Skeletal muscle tissue (tissue), 3 donors: ENCODE measurements at regions not wholly inside any gene's neighbourhood (a gene's known extent, or its start where the extent isn't known, plus 50 kb on each side); places are given as distances from the start of the nearest gene placed in this dataset.

Source experiments
- H3K27ac ChIP-seq: one replicate; pipeline ENCODE4 v1.7.0; 2013; ENCODE audit warnings: mild to moderate bottlenecking, low read depth, low read length, inconsistent platforms
- H3K27me3 ChIP-seq, 3 donors: one replicate each; pipeline ENCODE4 v1.7.0; 2013; ENCODE audit warnings: low read length in 3 of 3; ENCODE audit not compliant: control insufficient read depth in 3 of 3, insufficient read depth in 3 of 3
- H3K36me3 ChIP-seq, 3 donors: one replicate each; pipeline ENCODE4 v1.7.0; 2013; ENCODE audit warnings: low read length in 3 of 3; ENCODE audit not compliant: control insufficient read depth in 3 of 3, insufficient read depth in 3 of 3
- H3K4me1 ChIP-seq, 3 donors: one replicate each; pipeline ENCODE4 v1.7.0; 2013; ENCODE audit warnings: low read length in 3 of 3, mild to moderate bottlenecking in 3 of 3; ENCODE audit not compliant: control insufficient read depth in 3 of 3, insufficient read depth in 3 of 3
- H3K4me3 ChIP-seq, 3 donors: one replicate each; pipeline ENCODE4 v1.7.0; 2013; ENCODE audit warnings: low read length in 3 of 3
- H3K9ac ChIP-seq, 3 donors: one replicate each; pipeline ENCODE4 v1.7.0; 2013; ENCODE audit warnings: low read length in 3 of 3, mild to moderate bottlenecking in 3 of 3, moderate library complexity in 2 of 3, low read depth in 1 of 3
- H3K9me3 ChIP-seq, 3 donors: one replicate each; pipeline ENCODE4 v1.7.0; 2013; ENCODE audit warnings: low read length in 3 of 3; ENCODE audit not compliant: control insufficient read depth in 3 of 3
- donor health status: Osteomylitis.

- Histone ChIP-seq H3K27ac (no peak overlapping the region), H3K4me1 (no peaks in the 10 kb centered on the region), H3K4me3 (no peak overlapping the region), H3K36me3 (no peaks in the 10 kb centered on the region), H3K9ac (no peak overlapping the region), H3K27me3 (no peaks in the 10 kb centered on the region), H3K9me3 (peaks cover 0 to 2% (median 0%) of the 10 kb centered on the region in 3 donors)
Observed at GRCh38 chr10:2791774-2792443, 275.4 kb upstream of the PFKP start.

GRCh38 chr10:2790396-2791188 is 276.8 kb upstream of the PFKP start:
- H3K27me3 ChIP-seq = no peaks in the 10 kb centered on the region

GRCh38 chr10:2786251-2786650 is 281.1 kb upstream of the PFKP start:
- no peak overlapping the region for H3K4me3 ChIP-seq

More at GRCh38 chr10:2790396-2791188, 276.8 kb upstream of the PFKP start:
- peaks cover 0 to 2% (median 0%) of the 10 kb centered on the region in 3 donors for H3K9me3 ChIP-seq
- H3K4me3 ChIP-seq = no peak overlapping the region
- H3K9ac ChIP-seq = no peak overlapping the region
- no peaks in the 10 kb centered on the region for H3K4me1 ChIP-seq
- H3K27ac ChIP-seq = no peak overlapping the region
- H3K36me3 ChIP-seq = no peaks in the 10 kb centered on the region

GRCh38 chr10:2784766-2785165 is 282.6 kb upstream of the PFKP start:
- peaks cover 0 to 3% (median 0%) of the 10 kb centered on the region in 3 donors for H3K27me3 ChIP-seq
- H3K4me3 ChIP-seq = no peak overlapping the region
- no peaks in the 10 kb centered on the region for H3K36me3 ChIP-seq
- no peaks in the 10 kb centered on the region for H3K4me1 ChIP-seq
- no peak overlapping the region for H3K9ac ChIP-seq
- no peak overlapping the region for H3K27ac ChIP-seq
- H3K9me3 ChIP-seq = no peaks in the 10 kb centered on the region

More at GRCh38 chr10:2786251-2786650, 281.1 kb upstream of the PFKP start:
- Histone ChIP-seq H3K9me3 (no peaks in the 10 kb centered on the region), H3K36me3 (no peaks in the 10 kb centered on the region), H3K27me3 (peaks cover 0 to 3% (median 0%) of the 10 kb centered on the region in 3 donors), H3K9ac (no peak overlapping the region), H3K4me1 (no peaks in the 10 kb centered on the region), H3K27ac (no peak overlapping the region)

GRCh38 chr10:2782950-2783349 is 284.4 kb upstream of the PFKP start:
- Histone ChIP-seq H3K27ac (no peak overlapping the region), H3K36me3 (no peaks in the 10 kb centered on the region), H3K27me3 (peaks cover 0 to 3% (median 0%) of the 10 kb centered on the region in 3 donors), H3K4me1 (no peaks in the 10 kb centered on the region), H3K9ac (no peak overlapping the region), H3K4me3 (no peak overlapping the region), H3K9me3 (no peaks in the 10 kb centered on the region)

GRCh38 chr10:2782265-2782664 is 285.1 kb upstream of the PFKP start:
- H3K9me3 ChIP-seq = no peaks in the 10 kb centered on the region
- no peaks in the 10 kb centered on the region for H3K36me3 ChIP-seq
- H3K4me3 ChIP-seq = no peak overlapping the region
- no peak overlapping the region for H3K27ac ChIP-seq
- no peak overlapping the region for H3K9ac ChIP-seq
- H3K27me3 ChIP-seq = peaks cover 0 to 3% (median 0%) of the 10 kb centered on the region in 3 donors
- no peaks in the 10 kb centered on the region for H3K4me1 ChIP-seq

- Histone ChIP-seq H3K9ac (no peak overlapping the region), H3K36me3 (no peaks in the 10 kb centered on the region), H3K4me1 (no peaks in the 10 kb centered on the region), H3K27ac (no peak overlapping the region), H3K27me3 (peaks cover 0 to 3% (median 0%) of the 10 kb centered on the region in 3 donors), H3K9me3 (no peaks in the 10 kb centered on the region), H3K4me3 (no peak overlapping the region)
Observed at GRCh38 chr10:2777666-2778355, 289.5 kb upstream of the PFKP start.

- Histone ChIP-seq H3K27ac (no peak overlapping the region), H3K9ac (no peak overlapping the region), H3K36me3 (no peaks in the 10 kb centered on the region)
Observed at GRCh38 chr10:2772816-2773631, 294.3 kb upstream of the PFKP start.

GRCh38 chr10:2772135-2772534 is 295.2 kb upstream of the PFKP start:
- Histone ChIP-seq H3K27ac (no peak overlapping the region), H3K4me3 (no peak overlapping the region), H3K9ac (no peak overlapping the region), H3K36me3 (no peaks in the 10 kb centered on the region), H3K27me3 (no peaks in the 10 kb centered on the region), H3K9me3 (no peaks in the 10 kb centered on the region), H3K4me1 (no peaks in the 10 kb centered on the region)

More at GRCh38 chr10:2772816-2773631, 294.3 kb upstream of the PFKP start:
- Histone ChIP-seq H3K27me3 (no peaks in the 10 kb centered on the region), H3K4me1 (no peaks in the 10 kb centered on the region), H3K4me3 (no peak overlapping the region), H3K9me3 (no peaks in the 10 kb centered on the region)
